ENCODE measurements at regions not wholly inside any gene's neighbourhood (a gene's known extent, or its start where the extent isn't known, plus 50 kb on each side); places are given as distances from the start of the nearest gene placed in this dataset.
"Not testable (repeated sequence)": the region's sequence is repeated elsewhere in the genome, so short reads cannot be mapped to it uniquely, and the experiment has no call there.

GRCh38 chrX:65971151-65971550 is 68.7 kb downstream of the VSIG4 start:
- Histone ChIP-seq H3K27me3 (ENCODE audit: control insufficient read depth, low read length) (no peaks in the 10 kb centered on the region), H3K9me3 (ENCODE audit: control insufficient read depth, insufficient read depth, low read length) (no peaks in the 10 kb centered on the region), H3K4me2 (ENCODE audit: low read length) (no peak overlapping the region), H3K4me1 (ENCODE audit: control insufficient read depth, low read length) (no peaks in the 10 kb centered on the region), H3K4me3 (ENCODE audit: low read length) (no peak overlapping the region), H3F3A (ENCODE audit: control insufficient read depth, insufficient read depth) (no peaks in the 10 kb centered on the region), H3K36me3 (ENCODE audit: control insufficient read depth, low read length) (no peaks in the 10 kb centered on the region), H3K79me2 (ENCODE audit: control insufficient read depth, low read length) (no peaks in the 10 kb centered on the region), H3K27ac (ENCODE audit: low read depth, low read length) (no peak overlapping the region), H4K20me1 (ENCODE audit: control insufficient read depth, insufficient read depth, low read depth, low read length) (no peaks in the 10 kb centered on the region), H3K9me2 (replicated peaks; ENCODE audit: control insufficient read depth, low read length) (no peaks in the 10 kb centered on the region)
- TF ChIP-seq CTCF (IDR thresholded peaks at IDR 0.05; ENCODE audit: low read depth, low read length, poor library complexity, severe bottlenecking) (no peak), EZH2phosphoT487 (IDR thresholded peaks at IDR 0.05; ENCODE audit: borderline replicate concordance, low read length) (no peak)

- H3K9me2 ChIP-seq (replicated peaks; ENCODE audit: control insufficient read depth, low read length); H3K27ac ChIP-seq (ENCODE audit: low read depth, low read length); H3K4me1 ChIP-seq (ENCODE audit: control insufficient read depth, low read length); H3K36me3 ChIP-seq (ENCODE audit: control insufficient read depth, low read length); H3F3A ChIP-seq (ENCODE audit: control insufficient read depth, insufficient read depth); H3K9me3 ChIP-seq (ENCODE audit: control insufficient read depth, insufficient read depth, low read length); H4K20me1 ChIP-seq (ENCODE audit: control insufficient read depth, insufficient read depth, low read depth, low read length); H3K4me2 ChIP-seq (ENCODE audit: low read length); H3K4me3 ChIP-seq (ENCODE audit: low read length); H3K79me2 ChIP-seq (ENCODE audit: control insufficient read depth, low read length); H3K27me3 ChIP-seq (ENCODE audit: control insufficient read depth, low read length): not testable (repeated sequence)
These were observed 72.7 kb downstream of the VSIG4 start for GRCh38 chrX:65967159-65967558.

- Histone ChIP-seq H3K27ac (ENCODE audit: low read depth, low read length) (no peak overlapping the region), H3K79me2 (ENCODE audit: control insufficient read depth, low read length) (no peaks in the 10 kb centered on the region), H3K36me3 (ENCODE audit: control insufficient read depth, low read length) (no peaks in the 10 kb centered on the region), H3K27me3 (ENCODE audit: control insufficient read depth, low read length) (no peaks in the 10 kb centered on the region), H3K9me2 (replicated peaks; ENCODE audit: control insufficient read depth, low read length) (no peaks in the 10 kb centered on the region), H3K9me3 (ENCODE audit: control insufficient read depth, insufficient read depth, low read length) (no peaks in the 10 kb centered on the region), H3F3A (ENCODE audit: control insufficient read depth, insufficient read depth) (no peaks in the 10 kb centered on the region), H3K4me3 (ENCODE audit: low read length) (no peak overlapping the region), H3K4me2 (ENCODE audit: low read length) (no peak overlapping the region), H3K4me1 (ENCODE audit: control insufficient read depth, low read length) (no peaks in the 10 kb centered on the region), H4K20me1 (ENCODE audit: control insufficient read depth, insufficient read depth, low read depth, low read length) (no peaks in the 10 kb centered on the region)
- no peak for TF ChIP-seq EZH2phosphoT487 (IDR thresholded peaks at IDR 0.05; ENCODE audit: borderline replicate concordance, low read length)
- no peak for TF ChIP-seq CTCF (IDR thresholded peaks at IDR 0.05; ENCODE audit: low read depth, low read length, poor library complexity, severe bottlenecking)
These were observed 78.2 kb downstream of the VSIG4 start for GRCh38 chrX:65961714-65962113.

- no peaks in the 10 kb centered on the region for H3K27me3 ChIP-seq (ENCODE audit: control insufficient read depth, low read length)
These were observed 91.8 kb downstream of the VSIG4 start for GRCh38 chrX:65948103-65948502.

More at GRCh38 chrX:65948103-65948502, 91.8 kb downstream of the VSIG4 start:
- no peak overlapping the region for H3K4me3 ChIP-seq (ENCODE audit: low read length)
- no peaks in the 10 kb centered on the region for H3F3A ChIP-seq (ENCODE audit: control insufficient read depth, insufficient read depth)
- TF ChIP-seq CTCF (IDR thresholded peaks at IDR 0.05; ENCODE audit: low read depth, low read length, poor library complexity, severe bottlenecking) (no peak), EZH2phosphoT487 (IDR thresholded peaks at IDR 0.05; ENCODE audit: borderline replicate concordance, low read length) (no peak)
- H3K9me3 ChIP-seq (ENCODE audit: control insufficient read depth, insufficient read depth, low read length) = no peaks in the 10 kb centered on the region
- no peaks in the 10 kb centered on the region for H3K79me2 ChIP-seq (ENCODE audit: control insufficient read depth, low read length)
- H3K4me2 ChIP-seq (ENCODE audit: low read length) = no peak overlapping the region
- no peaks in the 10 kb centered on the region for H3K9me2 ChIP-seq (replicated peaks; ENCODE audit: control insufficient read depth, low read length)
- no peaks in the 10 kb centered on the region for H4K20me1 ChIP-seq (ENCODE audit: control insufficient read depth, insufficient read depth, low read depth, low read length)
- no peak overlapping the region for H3K27ac ChIP-seq (ENCODE audit: low read depth, low read length)
- H3K4me1 ChIP-seq (ENCODE audit: control insufficient read depth, low read length) = no peaks in the 10 kb centered on the region
- H3K36me3 ChIP-seq (ENCODE audit: control insufficient read depth, low read length) = no peaks in the 10 kb centered on the region
